Epithelial cell of esophagus (primary cell): ENCODE measurements at regions not wholly inside any gene's neighbourhood (a gene's known extent, or its start where the extent isn't known, plus 50 kb on each side); places are given as distances from the start of the nearest gene placed in this dataset.

Experiments
- DNase-seq: peaks from one replicate; pipeline ENCODE4 v3.0.0; 2010; ENCODE audit warnings: low read depth
- H3K4me3 ChIP-seq: 2 replicates; pipeline ENCODE4 v1.5.1; 2011; ENCODE audit warnings: mild to moderate bottlenecking, low read length, control low read depth
- CTCF ChIP-seq: IDR thresholded peaks from 2 replicates; pipeline ENCODE4 v1.5.1; 2011; ENCODE audit warnings: low read depth, mild to moderate bottlenecking, low read length, control low read depth, inconsistent platforms; ENCODE audit not compliant: insufficient read depth; ENCODE audit errors: missing control alignments

GRCh38 chr7:156236936-156237599 lies 403.5 kb upstream of the RNF32 start:
- DNase-seq, result no peak

GRCh38 chr7:156236181-156236889 lies 404.2 kb upstream of the RNF32 start:
- no peak for DNase-seq
- no peak for TF ChIP-seq CTCF
- H3K4me3 ChIP-seq, result no peak overlapping the region

More at GRCh38 chr7:156236936-156237599, 403.5 kb upstream of the RNF32 start:
- no peak overlapping the region for H3K4me3 ChIP-seq
- TF ChIP-seq CTCF, result no peak

- no peak for DNase-seq
- TF ChIP-seq CTCF, result no peak
- H3K4me3 ChIP-seq, result no peak overlapping the region
Measured at GRCh38 chr7:156234666-156235494, 405.7 kb upstream of the RNF32 start.

- TF ChIP-seq CTCF, result no peak
- DNase-seq, result no peak
- no peak overlapping the region for H3K4me3 ChIP-seq
Measured at GRCh38 chr7:156234192-156234591, 406.4 kb upstream of the RNF32 start.

GRCh38 chr7:156232931-156233705 lies 407.5 kb upstream of the RNF32 start:
- TF ChIP-seq CTCF, result no peak
- no peak for DNase-seq
- no peak overlapping the region for H3K4me3 ChIP-seq

GRCh38 chr7:156230576-156230975 lies 410.0 kb upstream of the RNF32 start:
- DNase-seq, result no peak
- no peak for TF ChIP-seq CTCF
- H3K4me3 ChIP-seq, result no peak overlapping the region
